ENCODE measurements at regions not wholly inside any gene's neighbourhood (a gene's known extent, or its start where the extent isn't known, plus 50 kb on each side); places are given as distances from the start of the nearest gene placed in this dataset.

DNA sequence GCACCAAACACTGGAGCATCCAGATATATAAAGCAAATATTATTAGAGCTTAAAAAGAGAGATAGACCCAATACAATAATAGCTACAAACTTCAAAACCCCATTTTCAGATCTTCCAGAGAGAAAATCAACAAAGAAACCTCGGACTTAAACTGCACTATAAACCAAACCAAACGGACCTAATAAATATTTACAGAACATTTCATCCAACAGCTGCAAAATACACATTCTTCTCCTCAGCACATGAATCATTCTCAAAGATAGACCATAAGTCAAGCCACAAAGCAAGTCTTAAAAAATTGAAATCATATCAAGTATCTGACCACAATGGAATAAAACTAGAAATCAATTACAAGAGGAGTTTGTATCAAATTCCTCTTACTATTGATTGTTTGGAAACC, 140.2 kb upstream of the OTOS start:
- H3K27ac ChIP-seq (ENCODE audit: low read length) = no peak overlapping the region
- no peaks in the 10 kb centered on the region for H4K20me1 ChIP-seq (ENCODE audit: insufficient read depth, low read length)
- H3K27me3 ChIP-seq (replicated peaks; ENCODE audit: insufficient read depth, low read length) = peaks cover 15% of the 10 kb centered on the region; the same call in 1 of the 2 replicates
- H3K9ac ChIP-seq (ENCODE audit: low read length) = no peak overlapping the region
- no peaks in the 10 kb centered on the region for H3F3A ChIP-seq (ENCODE audit: insufficient read depth, low read length)
- H3K79me2 ChIP-seq (ENCODE audit: low read length) = no peaks in the 10 kb centered on the region
- no peaks in the 10 kb centered on the region for H3K9me3 ChIP-seq (replicated peaks; ENCODE audit: insufficient read depth, low read length)
- no peak overlapping the region for H3K4me3 ChIP-seq (ENCODE audit: low read length)
- no peak for DNase-seq
- H3K4me1 ChIP-seq (ENCODE audit: low read length) = no peaks in the 10 kb centered on the region
- no peaks in the 10 kb centered on the region for H3K9me2 ChIP-seq (replicated peaks; ENCODE audit: insufficient read depth, low read length)
- no peak overlapping the region for H3K4me2 ChIP-seq (ENCODE audit: low read depth, low read length)
- H2AFZ ChIP-seq (ENCODE audit: low read length) = no peak overlapping the region
- TF ChIP-seq EZH2 (optimal IDR thresholded peaks at IDR 0.05; ENCODE audit: low read depth, low read length) = no peak
- TF ChIP-seq, protein P1, sequence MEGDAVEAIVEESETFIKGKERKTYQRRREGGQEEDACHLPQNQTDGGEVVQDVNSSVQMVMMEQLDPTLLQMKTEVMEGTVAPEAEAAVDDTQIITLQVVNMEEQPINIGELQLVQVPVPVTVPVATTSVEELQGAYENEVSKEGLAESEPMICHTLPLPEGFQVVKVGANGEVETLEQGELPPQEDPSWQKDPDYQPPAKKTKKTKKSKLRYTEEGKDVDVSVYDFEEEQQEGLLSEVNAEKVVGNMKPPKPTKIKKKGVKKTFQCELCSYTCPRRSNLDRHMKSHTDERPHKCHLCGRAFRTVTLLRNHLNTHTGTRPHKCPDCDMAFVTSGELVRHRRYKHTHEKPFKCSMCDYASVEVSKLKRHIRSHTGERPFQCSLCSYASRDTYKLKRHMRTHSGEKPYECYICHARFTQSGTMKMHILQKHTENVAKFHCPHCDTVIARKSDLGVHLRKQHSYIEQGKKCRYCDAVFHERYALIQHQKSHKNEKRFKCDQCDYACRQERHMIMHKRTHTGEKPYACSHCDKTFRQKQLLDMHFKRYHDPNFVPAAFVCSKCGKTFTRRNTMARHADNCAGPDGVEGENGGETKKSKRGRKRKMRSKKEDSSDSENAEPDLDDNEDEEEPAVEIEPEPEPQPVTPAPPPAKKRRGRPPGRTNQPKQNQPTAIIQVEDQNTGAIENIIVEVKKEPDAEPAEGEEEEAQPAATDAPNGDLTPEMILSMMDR (IDR thresholded peaks at IDR 0.05; ENCODE audit: low read length) = no peak
- no peak for TF ChIP-seq EZH2phosphoT487 (IDR thresholded peaks at IDR 0.05; ENCODE audit: low read length)
- no peaks in the 10 kb centered on the region for H3K36me3 ChIP-seq (replicated peaks; ENCODE audit: insufficient read depth, low read length)

DNA sequence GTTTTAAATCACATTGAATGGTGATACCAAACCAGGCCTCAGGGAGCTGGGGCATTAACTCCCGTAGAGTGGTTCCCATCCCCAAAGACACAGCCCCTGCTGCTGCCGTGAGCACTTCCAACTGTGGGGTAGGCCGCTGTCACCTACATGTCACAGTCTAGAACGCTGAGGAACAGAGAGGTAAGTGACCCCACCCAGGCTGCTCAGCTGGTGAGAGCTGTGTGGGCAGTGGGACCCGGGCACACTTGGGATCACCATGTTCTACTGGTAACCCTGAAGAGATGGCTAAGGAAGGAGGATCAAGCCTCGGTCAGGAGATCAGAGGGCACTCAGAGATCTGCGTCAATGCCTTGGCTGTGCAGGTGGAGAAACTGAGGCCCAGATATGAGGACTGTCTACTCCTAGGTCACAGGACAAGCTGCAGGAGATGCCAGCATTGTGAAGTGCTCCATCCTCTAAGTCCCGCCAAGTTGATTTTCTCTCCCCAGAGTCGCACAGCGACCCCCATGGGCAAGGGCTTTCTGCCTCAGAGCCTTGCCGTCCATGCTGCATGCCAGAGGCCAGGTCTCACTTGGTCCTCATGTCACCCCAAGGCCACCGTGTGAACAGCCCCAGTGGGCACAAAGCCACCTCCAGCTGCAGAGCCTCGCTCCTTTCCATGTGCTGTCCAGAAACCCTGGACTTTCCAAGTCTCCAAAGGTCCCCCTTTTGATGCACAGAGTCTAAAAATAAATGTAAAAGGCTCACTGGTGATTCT, 144.2 kb upstream of the OTOS start:
- Histone ChIP-seq H3K4me2 (ENCODE audit: low read depth, low read length) (no peak overlapping the region), H3K79me2 (ENCODE audit: low read length) (no peaks in the 10 kb centered on the region), H3K4me1 (ENCODE audit: low read length) (no peaks in the 10 kb centered on the region), H3K9me2 (replicated peaks; ENCODE audit: insufficient read depth, low read length) (no peaks in the 10 kb centered on the region), H3K4me3 (ENCODE audit: low read length) (no peak overlapping the region), H2AFZ (ENCODE audit: low read length) (no peak overlapping the region), H3K9me3 (replicated peaks; ENCODE audit: insufficient read depth, low read length) (no peaks in the 10 kb centered on the region), H3K27ac (ENCODE audit: low read length) (no peak overlapping the region), H3K36me3 (replicated peaks; ENCODE audit: insufficient read depth, low read length) (no peaks in the 10 kb centered on the region), H3F3A (ENCODE audit: insufficient read depth, low read length) (no peaks in the 10 kb centered on the region), H4K20me1 (ENCODE audit: insufficient read depth, low read length) (no peaks in the 10 kb centered on the region), H3K27me3 (replicated peaks; ENCODE audit: insufficient read depth, low read length) (peaks cover 26% of the 10 kb centered on the region), H3K9ac (ENCODE audit: low read length) (no peak overlapping the region)
- no peak for DNase-seq
- TF ChIP-seq EZH2phosphoT487 (IDR thresholded peaks at IDR 0.05; ENCODE audit: low read length) (no peak), EZH2 (optimal IDR thresholded peaks at IDR 0.05; ENCODE audit: low read depth, low read length) (no peak)
- TF ChIP-seq, protein P1 (IDR thresholded peaks at IDR 0.05; ENCODE audit: low read length) = no peak

DNA sequence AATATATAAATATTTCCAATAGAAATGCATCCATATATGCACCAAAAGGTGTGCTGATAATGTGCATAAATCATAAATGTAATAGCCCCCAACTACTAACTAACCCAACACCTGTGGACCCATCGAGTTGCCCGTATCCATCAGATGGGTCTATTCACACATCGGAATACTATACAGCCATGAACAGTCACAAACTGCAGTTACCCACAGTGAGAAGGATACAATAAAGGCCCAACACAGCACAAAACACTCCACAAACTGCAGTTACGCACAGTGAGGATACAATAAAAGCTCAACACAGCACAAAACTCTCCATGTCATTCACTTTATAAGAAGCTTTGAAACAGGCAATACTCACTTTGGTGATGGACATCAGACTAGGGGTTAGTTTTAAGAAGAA, 145.3 kb upstream of the OTOS start:
- Histone ChIP-seq H3K79me2 (ENCODE audit: low read length) (no peaks in the 10 kb centered on the region), H3F3A (ENCODE audit: insufficient read depth, low read length) (no peaks in the 10 kb centered on the region), H3K27me3 (replicated peaks; ENCODE audit: insufficient read depth, low read length) (peaks cover 35% of the 10 kb centered on the region), H3K4me3 (ENCODE audit: low read length) (no peak overlapping the region), H2AFZ (ENCODE audit: low read length) (no peak overlapping the region), H3K9me2 (replicated peaks; ENCODE audit: insufficient read depth, low read length) (no peaks in the 10 kb centered on the region), H4K20me1 (ENCODE audit: insufficient read depth, low read length) (no peaks in the 10 kb centered on the region), H3K9ac (ENCODE audit: low read length) (no peak overlapping the region), H3K36me3 (replicated peaks; ENCODE audit: insufficient read depth, low read length) (no peaks in the 10 kb centered on the region), H3K9me3 (replicated peaks; ENCODE audit: insufficient read depth, low read length) (no peaks in the 10 kb centered on the region), H3K27ac (ENCODE audit: low read length) (no peak overlapping the region), H3K4me1 (ENCODE audit: low read length) (no peaks in the 10 kb centered on the region), H3K4me2 (ENCODE audit: low read depth, low read length) (no peak overlapping the region)
- no peak for DNase-seq
- TF ChIP-seq, protein P1 (IDR thresholded peaks at IDR 0.05; ENCODE audit: low read length) = no peak
- TF ChIP-seq EZH2 (optimal IDR thresholded peaks at IDR 0.05; ENCODE audit: low read depth, low read length) (no peak), EZH2phosphoT487 (IDR thresholded peaks at IDR 0.05; ENCODE audit: low read length) (no peak)
